NB4 (cell line): ENCODE measurements at regions not wholly inside any gene's neighbourhood (a gene's known extent, or its start where the extent isn't known, plus 50 kb on each side); places are given as distances from the start of the nearest gene placed in this dataset.
"Not testable (repeated sequence)": the region's sequence is repeated elsewhere in the genome, so short reads cannot be mapped to it uniquely, and the experiment has no call there.

Experiments
- DNase-seq: peaks from one replicate; pipeline ENCODE4 v3.0.0; 2010; ENCODE audit warnings: low read depth
- H3K4me3 ChIP-seq: one replicate; pipeline ENCODE4 v1.5.1; 2011; ENCODE audit warnings: mild to moderate bottlenecking, low read depth, low read length, moderate library complexity
- CTCF ChIP-seq: IDR thresholded peaks from one replicate; pipeline ENCODE4 v1.5.1; 2012; ENCODE audit warnings: low read depth, low read length
- MAX ChIP-seq: IDR thresholded peaks from 2 replicates; pipeline ENCODE4 v1.6.1; 2011; ENCODE audit warnings: low read depth, low read length
- MYC ChIP-seq: IDR thresholded peaks from 2 replicates; pipeline ENCODE4 v1.6.1; 2011; ENCODE audit warnings: low read depth, low read length
- POLR2A ChIP-seq: IDR thresholded peaks from 2 replicates; pipeline ENCODE4 v1.6.1; 2011; ENCODE audit warnings: mild to moderate bottlenecking; ENCODE audit not compliant: insufficient read length; ENCODE audit errors: extremely low read depth

DNA sequence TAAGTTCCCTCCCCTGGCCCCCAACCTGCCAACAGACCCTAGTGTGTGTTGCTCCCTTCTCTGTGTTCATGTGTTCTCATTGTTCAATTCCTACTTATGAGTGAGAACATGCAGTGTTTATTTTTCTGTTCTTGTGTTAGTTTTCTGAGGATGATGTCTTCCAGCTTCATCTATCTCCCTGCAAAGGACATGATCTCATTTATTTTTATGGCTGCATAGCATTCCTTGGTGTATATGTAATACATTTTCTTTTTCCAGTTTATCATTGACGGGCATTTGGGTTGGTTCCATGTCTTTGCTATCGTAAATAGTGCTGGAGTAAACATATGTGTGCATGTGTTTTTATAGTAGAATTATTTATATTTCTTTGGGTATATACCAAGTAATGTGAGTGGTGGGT lies 602.2 kb downstream of the DSC3 start:
- no peak overlapping the region for H3K4me3 ChIP-seq
- TF ChIP-seq MYC (no peak), CTCF (no peak), POLR2A (no peak), MAX (no peak)
- DNase-seq: no peak

DNA sequence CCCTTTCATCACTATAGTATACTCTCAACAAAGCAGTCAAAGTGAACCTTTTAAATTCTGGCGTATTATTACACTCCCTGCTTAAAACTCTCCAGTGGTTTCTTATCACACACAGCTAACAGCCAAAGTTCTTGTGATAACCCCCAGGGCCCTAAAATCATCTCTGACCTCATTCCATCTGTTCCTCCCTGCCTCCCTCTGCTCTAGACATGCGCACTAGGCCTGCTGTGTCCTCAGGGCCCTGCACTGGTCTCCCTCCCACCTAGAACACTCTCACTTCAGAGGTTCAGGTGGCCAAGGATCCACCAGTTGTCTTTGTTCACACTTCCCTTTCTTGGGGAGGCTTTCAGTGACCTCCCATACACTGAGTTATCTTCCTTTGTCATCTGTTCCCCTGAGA lies 603.4 kb downstream of the DSC3 start:
- TF ChIP-seq MYC: no peak
- no peak for TF ChIP-seq MAX
- no peak for TF ChIP-seq CTCF
- no peak for TF ChIP-seq POLR2A
- no peak for DNase-seq
- no peak overlapping the region for H3K4me3 ChIP-seq

- no peak for TF ChIP-seq MAX
- no peak for TF ChIP-seq POLR2A
- TF ChIP-seq MYC: no peak
- TF ChIP-seq CTCF: no peak
- no peak overlapping the region for H3K4me3 ChIP-seq
- DNase-seq: no peak
Measured at GRCh38 chr18:30432349-30432748, 610.2 kb downstream of the DSC3 start.

DNA sequence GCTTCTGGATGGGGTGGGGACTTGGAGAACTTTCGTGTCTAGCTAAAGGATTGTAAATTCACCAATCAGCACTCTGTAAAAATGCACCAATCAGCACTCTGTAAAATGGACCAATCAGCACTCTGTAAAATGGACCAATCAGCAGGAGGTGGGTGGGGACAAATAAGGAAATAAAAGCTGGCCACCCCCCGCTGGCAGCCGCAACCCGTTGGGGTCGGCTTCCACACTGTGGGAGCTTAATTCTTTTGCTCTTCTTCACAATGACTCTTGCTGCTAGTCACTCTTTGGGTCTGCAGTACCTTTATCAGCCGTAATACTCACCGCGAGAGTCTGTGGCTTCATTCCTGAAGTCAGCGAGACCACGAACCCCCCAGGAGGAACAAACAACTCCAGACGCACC lies 623.1 kb downstream of the DSC3 start:
- not testable (repeated sequence) for H3K4me3 ChIP-seq

DNA sequence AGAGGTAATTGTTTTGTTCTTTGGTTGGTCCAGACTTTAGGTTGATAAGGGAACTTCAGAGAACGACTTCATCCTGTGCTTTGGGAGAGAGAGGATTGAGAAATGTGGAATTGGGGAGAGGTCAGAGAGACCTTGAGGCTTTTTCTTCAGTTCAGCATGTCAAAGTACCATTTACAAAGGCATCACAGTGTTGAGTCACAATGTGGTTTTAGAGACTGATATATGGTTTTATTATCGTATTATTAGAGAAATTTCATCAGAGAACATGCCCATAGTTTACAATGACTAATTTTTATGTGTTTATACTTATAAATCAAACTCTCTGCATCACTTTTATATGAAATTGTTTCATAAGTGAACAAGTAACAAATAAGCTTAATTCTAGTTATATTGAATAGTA lies 626.6 kb downstream of the DSC3 start:
- no peak overlapping the region for H3K4me3 ChIP-seq
- DNase-seq: no peak
- TF ChIP-seq POLR2A (no peak), MYC (no peak), MAX (no peak), CTCF (no peak)

More for the DNA sequence above, 623.1 kb downstream of the DSC3 start:
- DNase-seq: not testable (repeated sequence)

DNA sequence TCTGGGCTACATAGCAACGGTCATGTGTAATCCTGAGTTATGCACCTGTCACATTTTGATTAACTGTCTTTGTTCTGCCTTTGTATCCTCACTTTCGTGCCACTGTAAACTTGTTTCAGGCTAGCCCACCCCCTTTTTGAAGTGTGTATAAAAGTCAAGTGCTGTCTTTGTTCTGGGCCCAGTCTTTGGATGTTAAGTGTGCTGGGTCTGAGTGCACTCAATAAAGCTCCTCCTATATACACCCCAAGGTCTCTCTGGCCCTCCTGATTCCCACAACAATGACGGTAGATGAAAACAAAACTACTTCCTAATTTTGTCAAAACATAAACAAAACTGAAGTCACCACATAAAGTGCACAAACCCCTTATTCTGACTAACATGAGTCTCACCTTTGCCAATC lies 633.4 kb downstream of the DSC3 start:
- no peak overlapping the region for H3K4me3 ChIP-seq
- no peak for DNase-seq
- no peak for TF ChIP-seq MYC
- TF ChIP-seq CTCF: no peak
- TF ChIP-seq POLR2A: no peak
- no peak for TF ChIP-seq MAX
